ENCODE measurements at regions not wholly inside any gene's neighbourhood (a gene's known extent, or its start where the extent isn't known, plus 50 kb on each side); places are given as distances from the start of the nearest gene placed in this dataset.

DNA sequence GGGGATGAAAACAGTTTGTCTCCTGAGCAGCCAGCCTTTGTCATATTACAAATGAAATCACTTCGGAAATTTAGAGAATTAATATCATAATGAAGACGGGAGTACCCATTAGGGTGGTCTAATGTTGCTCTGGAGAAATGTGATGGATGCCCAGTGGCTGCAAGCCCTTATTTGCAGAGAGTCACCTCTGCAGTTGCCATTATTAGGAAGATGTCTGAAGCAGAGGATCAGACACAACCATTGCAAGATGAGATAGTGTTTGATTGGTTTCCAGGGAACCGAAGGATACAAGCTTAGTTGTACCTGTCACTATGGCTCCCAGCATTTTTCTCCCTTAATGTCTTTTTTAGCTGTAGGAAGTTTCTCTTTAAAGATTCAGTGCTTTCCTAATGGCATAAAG, 272.4 kb downstream of the FIGN start:
- no peak for TF ChIP-seq CTCF (IDR thresholded peaks at IDR 0.05; ENCODE audit: unreplicated experiment)
- Mint-ChIP-seq H3K4me1 (ENCODE audit: unreplicated experiment) (no peaks in the 10 kb centered on the region), H3K36me3 (ENCODE audit: low read depth, unreplicated experiment) (no peaks in the 10 kb centered on the region), H3K9me3 (ENCODE audit: unreplicated experiment) (no peaks in the 10 kb centered on the region), H3K4me3 (ENCODE audit: unreplicated experiment) (no peak overlapping the region), H3K27me3 (ENCODE audit: unreplicated experiment) (no peaks in the 10 kb centered on the region), H3K27ac (ENCODE audit: unreplicated experiment) (no peak overlapping the region)
- no peak for DNase-seq (ENCODE audit: low spot score)

GRCh38 chr2:163462993-163463392, 272.8 kb downstream of the FIGN start:
- DNase-seq (ENCODE audit: low spot score), result no peak
- no peaks in the 10 kb centered on the region for H3K27me3 Mint-ChIP-seq (ENCODE audit: unreplicated experiment)
- H3K36me3 Mint-ChIP-seq (ENCODE audit: low read depth, unreplicated experiment), result no peaks in the 10 kb centered on the region
- H3K4me1 Mint-ChIP-seq (ENCODE audit: unreplicated experiment), result no peaks in the 10 kb centered on the region
- TF ChIP-seq CTCF (IDR thresholded peaks at IDR 0.05; ENCODE audit: unreplicated experiment), result no peak
- no peak overlapping the region for H3K4me3 Mint-ChIP-seq (ENCODE audit: unreplicated experiment)
- H3K9me3 Mint-ChIP-seq (ENCODE audit: unreplicated experiment), result no peaks in the 10 kb centered on the region
- H3K27ac Mint-ChIP-seq (ENCODE audit: unreplicated experiment), result no peak overlapping the region

GRCh38 chr2:163459986-163460385, 275.8 kb downstream of the FIGN start:
- Mint-ChIP-seq H3K27ac (ENCODE audit: unreplicated experiment) (no peak overlapping the region), H3K4me3 (ENCODE audit: unreplicated experiment) (no peak overlapping the region), H3K9me3 (ENCODE audit: unreplicated experiment) (no peaks in the 10 kb centered on the region), H3K27me3 (ENCODE audit: unreplicated experiment) (no peaks in the 10 kb centered on the region), H3K36me3 (ENCODE audit: low read depth, unreplicated experiment) (no peaks in the 10 kb centered on the region), H3K4me1 (ENCODE audit: unreplicated experiment) (no peaks in the 10 kb centered on the region)
- TF ChIP-seq CTCF (IDR thresholded peaks at IDR 0.05; ENCODE audit: unreplicated experiment), result no peak
- DNase-seq (ENCODE audit: low spot score), result no peak

DNA sequence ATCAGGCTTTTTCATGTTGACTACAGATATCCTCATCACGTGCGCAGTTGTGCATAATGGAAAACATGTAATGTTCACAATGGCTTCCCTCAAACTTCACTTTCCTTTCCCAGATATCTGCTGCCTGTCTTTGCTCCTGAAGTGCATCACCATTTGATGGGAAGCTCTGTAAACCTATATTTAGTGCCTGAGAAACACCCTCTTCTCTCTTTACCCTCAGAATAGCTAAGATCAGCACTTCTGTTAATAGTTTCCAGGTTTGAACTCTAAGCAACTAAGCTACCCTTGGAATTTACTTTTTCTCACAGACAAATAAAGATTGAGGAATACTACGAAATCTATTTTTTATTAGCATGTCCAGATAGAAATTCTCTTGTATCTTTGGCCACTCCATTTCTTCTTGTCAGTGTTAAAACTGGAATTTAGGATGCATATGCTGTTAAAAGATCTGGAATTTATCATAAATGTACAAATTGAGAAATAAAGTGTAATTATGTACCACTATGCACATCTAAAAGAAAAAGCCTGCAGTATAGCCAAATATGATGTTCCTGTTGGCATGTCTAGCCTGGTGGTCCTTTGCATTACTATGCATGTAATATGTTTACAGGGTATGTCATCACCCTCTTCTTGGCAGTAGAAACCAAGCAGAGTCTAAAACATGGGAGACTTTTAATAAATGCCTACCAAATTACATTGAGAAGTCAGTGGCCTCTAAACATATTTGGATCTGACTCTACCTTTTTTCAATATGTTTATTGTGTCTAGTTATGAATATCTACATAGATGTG, 278.7 kb downstream of the FIGN start:
- no peaks in the 10 kb centered on the region for H3K27me3 Mint-ChIP-seq (ENCODE audit: unreplicated experiment)
- no peak for TF ChIP-seq CTCF (IDR thresholded peaks at IDR 0.05; ENCODE audit: unreplicated experiment)
- no peaks in the 10 kb centered on the region for H3K36me3 Mint-ChIP-seq (ENCODE audit: low read depth, unreplicated experiment)
- DNase-seq (ENCODE audit: low spot score), result no peak
- H3K27ac Mint-ChIP-seq (ENCODE audit: unreplicated experiment), result no peak overlapping the region
- no peak overlapping the region for H3K4me3 Mint-ChIP-seq (ENCODE audit: unreplicated experiment)
- H3K9me3 Mint-ChIP-seq (ENCODE audit: unreplicated experiment), result no peaks in the 10 kb centered on the region
- H3K4me1 Mint-ChIP-seq (ENCODE audit: unreplicated experiment), result no peaks in the 10 kb centered on the region

- H3K9me3 Mint-ChIP-seq (ENCODE audit: unreplicated experiment), result no peaks in the 10 kb centered on the region
- no peak overlapping the region for H3K27ac Mint-ChIP-seq (ENCODE audit: unreplicated experiment)
- no peak for DNase-seq (ENCODE audit: low spot score)
- no peak for TF ChIP-seq CTCF (IDR thresholded peaks at IDR 0.05; ENCODE audit: unreplicated experiment)
- H3K4me1 Mint-ChIP-seq (ENCODE audit: unreplicated experiment), result no peaks in the 10 kb centered on the region
- no peaks in the 10 kb centered on the region for H3K36me3 Mint-ChIP-seq (ENCODE audit: low read depth, unreplicated experiment)
- H3K27me3 Mint-ChIP-seq (ENCODE audit: unreplicated experiment), result no peaks in the 10 kb centered on the region
- H3K4me3 Mint-ChIP-seq (ENCODE audit: unreplicated experiment), result no peak overlapping the region
Measured at GRCh38 chr2:163455815-163456214, 280.0 kb downstream of the FIGN start.
